ENCODE measurements at regions not wholly inside any gene's neighbourhood (a gene's known extent, or its start where the extent isn't known, plus 50 kb on each side); places are given as distances from the start of the nearest gene placed in this dataset.

DNA sequence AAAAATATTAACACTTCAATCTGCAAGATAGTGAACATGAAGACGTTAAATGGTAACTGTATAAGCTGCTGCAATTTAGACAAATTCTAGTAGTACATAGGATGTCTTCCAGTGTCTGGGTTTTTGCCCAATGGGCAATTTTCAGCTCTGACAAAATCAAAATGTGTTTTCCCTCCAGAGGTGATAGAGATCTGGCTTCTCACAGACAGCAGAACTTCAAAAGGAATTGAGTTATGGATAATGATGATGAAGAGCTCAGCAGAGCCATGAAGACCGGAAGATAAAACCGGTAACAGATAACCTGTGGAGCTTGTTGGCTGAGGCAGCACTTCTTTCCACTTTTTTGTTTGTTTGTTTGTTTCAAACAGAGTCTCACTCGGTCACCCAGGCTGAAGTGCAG is 89.4 kb upstream of the NTRK3 start (continued):
- TF ChIP-seq CHD7 (IDR thresholded peaks at IDR 0.05; ENCODE audit: insufficient replicate concordance, low read length) (no peak), CHD1 (IDR thresholded peaks at IDR 0.05; ENCODE audit: low read depth, low read length) (no peak), HDAC6 (IDR thresholded peaks at IDR 0.05; ENCODE audit: low read depth, low read length) (no peak), BACH1 (IDR thresholded peaks at IDR 0.05; ENCODE audit: low read length) (no peak), EZH2 (IDR thresholded peaks at IDR 0.05; ENCODE audit: low read depth, low read length, severe bottlenecking) (no peak), POLR2AphosphoS5 (IDR thresholded peaks at IDR 0.05; ENCODE audit: low read depth, low read length) (no peak), ZNF274 (IDR thresholded peaks at IDR 0.05; ENCODE audit: borderline replicate concordance, extremely low read depth, low read length) (no peak), KDM5A (IDR thresholded peaks at IDR 0.05; ENCODE audit: low read length) (no peak), CHD2 (IDR thresholded peaks at IDR 0.05; ENCODE audit: low read length) (no peak)
- TF ChIP-seq, protein P1, sequence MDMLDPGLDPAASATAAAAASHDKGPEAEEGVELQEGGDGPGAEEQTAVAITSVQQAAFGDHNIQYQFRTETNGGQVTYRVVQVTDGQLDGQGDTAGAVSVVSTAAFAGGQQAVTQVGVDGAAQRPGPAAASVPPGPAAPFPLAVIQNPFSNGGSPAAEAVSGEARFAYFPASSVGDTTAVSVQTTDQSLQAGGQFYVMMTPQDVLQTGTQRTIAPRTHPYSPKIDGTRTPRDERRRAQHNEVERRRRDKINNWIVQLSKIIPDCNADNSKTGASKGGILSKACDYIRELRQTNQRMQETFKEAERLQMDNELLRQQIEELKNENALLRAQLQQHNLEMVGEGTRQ (IDR thresholded peaks at IDR 0.05; ENCODE audit: low read length): no peak
